ENCODE measurements at regions not wholly inside any gene's neighbourhood (a gene's known extent, or its start where the extent isn't known, plus 50 kb on each side); places are given as distances from the start of the nearest gene placed in this dataset.

DNA sequence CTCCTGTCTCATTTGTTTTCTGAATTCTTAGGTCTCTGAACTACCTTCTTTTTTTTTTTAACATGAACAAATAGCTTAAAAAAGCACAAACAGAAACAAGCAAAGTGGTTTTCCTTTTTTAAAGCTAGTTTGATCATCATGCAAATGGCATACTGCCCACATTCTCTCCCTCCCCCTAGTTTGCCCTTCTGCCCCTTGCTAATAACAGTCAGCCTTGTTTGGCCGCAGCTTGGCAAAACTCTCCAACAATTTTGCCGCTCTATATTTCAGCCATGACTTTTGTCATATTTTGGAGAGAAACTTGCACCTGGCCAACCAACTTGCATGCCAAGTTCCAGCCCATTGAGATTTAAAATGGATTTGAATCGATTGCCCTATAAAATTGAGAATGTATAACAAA, 666.0 kb upstream of the NR2F2 start:
- intact Hi-C loops (cut with micrococcal nuclease) = no loop called here
- no peaks in the 10 kb centered on the region for H3K36me3 Mint-ChIP-seq (ENCODE audit: insufficient read depth, unreplicated experiment)

DNA sequence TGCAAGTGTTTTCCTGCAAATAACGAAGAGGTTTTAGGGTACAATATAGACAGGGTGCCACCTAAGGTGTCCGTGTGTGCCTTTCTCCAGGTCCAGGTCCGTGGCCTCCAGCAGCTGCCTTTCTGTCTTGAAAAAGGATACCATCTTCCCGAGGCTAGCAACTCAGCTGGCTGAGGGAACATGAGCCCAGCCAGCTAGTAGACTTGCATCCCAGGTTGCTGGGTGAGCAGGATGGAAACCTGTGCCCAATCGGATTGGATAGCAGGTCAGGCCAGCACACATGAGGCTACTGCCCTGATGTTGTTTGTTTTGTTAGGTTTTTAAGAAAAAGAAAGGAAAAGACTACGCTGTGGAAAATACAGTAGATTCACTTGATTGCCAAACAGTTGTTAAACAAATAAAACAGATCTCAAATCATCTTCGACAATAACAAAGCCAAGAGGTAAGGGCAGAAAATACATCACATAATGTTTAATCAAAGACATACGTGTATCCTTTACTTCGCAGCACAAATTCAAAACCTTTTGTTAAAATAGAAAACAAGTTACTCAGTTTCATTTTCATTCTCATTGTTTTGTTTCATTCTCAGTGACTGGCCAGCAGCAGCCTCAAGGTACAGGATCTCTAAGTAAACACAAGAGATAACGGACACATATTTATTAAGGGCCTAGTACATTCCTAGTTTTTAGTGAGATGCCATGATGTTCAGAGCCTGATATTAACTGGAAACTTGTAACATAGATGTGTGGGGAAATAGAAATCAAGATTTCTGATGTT, 661.2 kb upstream of the NR2F2 start:
- Mint-ChIP-seq H3K36me3 (ENCODE audit: insufficient read depth, unreplicated experiment) (no peaks in the 10 kb centered on the region), H3K4me1 (ENCODE audit: insufficient read depth, unreplicated experiment) (no peaks in the 10 kb centered on the region), H3K27me3 (ENCODE audit: insufficient read depth, unreplicated experiment) (no peaks in the 10 kb centered on the region), H3K9me3 (ENCODE audit: unreplicated experiment) (no peaks in the 10 kb centered on the region), H3K27ac (ENCODE audit: low read depth, unreplicated experiment) (no peak overlapping the region), H3K4me3 (ENCODE audit: unreplicated experiment) (no peak overlapping the region)
- CTCF ChIA-PET = interaction anchor here (0.7 kb wide), 1 partner anchor 1441 kb away, joined by 3 read pairs; no protein-coding TSS in a partner anchor
- POLR2A ChIA-PET = no interaction called here
- TF ChIP-seq, protein P1, sequence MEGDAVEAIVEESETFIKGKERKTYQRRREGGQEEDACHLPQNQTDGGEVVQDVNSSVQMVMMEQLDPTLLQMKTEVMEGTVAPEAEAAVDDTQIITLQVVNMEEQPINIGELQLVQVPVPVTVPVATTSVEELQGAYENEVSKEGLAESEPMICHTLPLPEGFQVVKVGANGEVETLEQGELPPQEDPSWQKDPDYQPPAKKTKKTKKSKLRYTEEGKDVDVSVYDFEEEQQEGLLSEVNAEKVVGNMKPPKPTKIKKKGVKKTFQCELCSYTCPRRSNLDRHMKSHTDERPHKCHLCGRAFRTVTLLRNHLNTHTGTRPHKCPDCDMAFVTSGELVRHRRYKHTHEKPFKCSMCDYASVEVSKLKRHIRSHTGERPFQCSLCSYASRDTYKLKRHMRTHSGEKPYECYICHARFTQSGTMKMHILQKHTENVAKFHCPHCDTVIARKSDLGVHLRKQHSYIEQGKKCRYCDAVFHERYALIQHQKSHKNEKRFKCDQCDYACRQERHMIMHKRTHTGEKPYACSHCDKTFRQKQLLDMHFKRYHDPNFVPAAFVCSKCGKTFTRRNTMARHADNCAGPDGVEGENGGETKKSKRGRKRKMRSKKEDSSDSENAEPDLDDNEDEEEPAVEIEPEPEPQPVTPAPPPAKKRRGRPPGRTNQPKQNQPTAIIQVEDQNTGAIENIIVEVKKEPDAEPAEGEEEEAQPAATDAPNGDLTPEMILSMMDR (IDR thresholded peaks at IDR 0.05; ENCODE audit: unreplicated experiment) = no peak
- intact Hi-C loops (cut with micrococcal nuclease) = no loop called here
- BruUV-seq (replicated peaks) = no TSS peak
- no peak for DNase-seq (ENCODE audit: unreplicated experiment)

More for the DNA sequence above, 666.0 kb upstream of the NR2F2 start:
- no peaks in the 10 kb centered on the region for H3K4me1 Mint-ChIP-seq (ENCODE audit: insufficient read depth, unreplicated experiment)
- POLR2A ChIA-PET = interaction anchor here (0.6 kb wide), 1 partner anchor 61 kb away, joined by 3 read pairs; no protein-coding TSS in a partner anchor
- no peaks in the 10 kb centered on the region for H3K27me3 Mint-ChIP-seq (ENCODE audit: insufficient read depth, unreplicated experiment)
- no peak overlapping the region for H3K27ac Mint-ChIP-seq (ENCODE audit: low read depth, unreplicated experiment)
- CTCF ChIA-PET = interaction anchor here (0.6 to 0.9 kb wide), 3 partner anchors 10 to 25 kb away, joined by 3 read pairs; no protein-coding TSS in a partner anchor
- no peak overlapping the region for H3K4me3 Mint-ChIP-seq (ENCODE audit: unreplicated experiment)
- H3K9me3 Mint-ChIP-seq (ENCODE audit: unreplicated experiment) = no peaks in the 10 kb centered on the region
- DNase-seq (ENCODE audit: unreplicated experiment) = no peak
- BruUV-seq (replicated peaks) = no TSS peak
- TF ChIP-seq, protein P1 (IDR thresholded peaks at IDR 0.05; ENCODE audit: unreplicated experiment) = no peak

DNA sequence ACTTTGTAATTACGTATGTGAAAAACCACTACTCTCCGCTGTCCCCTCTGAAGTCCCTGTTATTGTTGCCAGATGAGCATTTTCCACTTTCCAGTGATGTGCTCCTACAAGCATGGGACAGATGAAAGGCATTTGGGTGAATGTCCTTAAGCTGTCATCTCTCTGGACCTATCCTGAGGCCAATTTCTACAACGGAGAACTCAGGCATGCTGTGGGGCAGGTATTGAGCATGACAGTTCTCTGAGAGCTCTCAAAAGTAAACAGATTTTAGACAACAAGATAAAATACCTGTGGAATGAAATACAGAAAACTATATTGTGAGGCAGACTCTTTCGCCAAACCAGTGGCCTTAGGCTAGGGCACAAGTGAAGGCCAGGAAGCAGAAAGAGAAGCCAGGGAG, 656.5 kb upstream of the NR2F2 start:
- BruUV-seq (replicated peaks) = no TSS peak
- TF ChIP-seq, protein P1 (IDR thresholded peaks at IDR 0.05; ENCODE audit: unreplicated experiment) = no peak
- intact Hi-C loops (cut with micrococcal nuclease) = no loop called here
- POLR2A ChIA-PET = no interaction called here
- Mint-ChIP-seq H3K9me3 (ENCODE audit: unreplicated experiment) (no peaks in the 10 kb centered on the region), H3K4me1 (ENCODE audit: insufficient read depth, unreplicated experiment) (no peaks in the 10 kb centered on the region), H3K4me3 (ENCODE audit: unreplicated experiment) (no peak overlapping the region), H3K27ac (ENCODE audit: low read depth, unreplicated experiment) (no peak overlapping the region), H3K27me3 (ENCODE audit: insufficient read depth, unreplicated experiment) (no peaks in the 10 kb centered on the region), H3K36me3 (ENCODE audit: insufficient read depth, unreplicated experiment) (no peaks in the 10 kb centered on the region)
- CTCF ChIA-PET = interaction anchor here (0.6 to 1.0 kb wide), 3 partner anchors 10 to 276 kb away, joined by 3 read pairs; no protein-coding TSS in a partner anchor
- no peak for DNase-seq (ENCODE audit: unreplicated experiment)

DNA sequence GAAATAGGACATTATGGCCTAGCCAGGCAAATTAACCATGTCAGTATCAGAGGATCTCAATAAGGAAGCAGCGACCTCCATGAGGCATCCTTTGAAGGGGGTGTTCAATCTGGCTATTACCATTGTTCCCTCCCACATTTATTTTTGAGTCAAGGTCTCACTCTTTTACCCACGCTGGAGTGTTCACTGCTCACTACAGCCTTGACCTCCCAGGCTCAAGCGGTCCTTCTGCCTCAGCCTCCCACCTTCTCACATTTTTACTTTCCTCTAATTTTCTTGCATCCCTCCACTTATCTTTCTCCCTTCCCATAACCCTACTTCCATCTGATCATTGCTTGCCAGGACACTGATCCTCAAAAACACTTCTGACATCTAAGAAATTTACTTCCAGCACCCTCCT, 654.0 kb upstream of the NR2F2 start:
- H3K4me3 Mint-ChIP-seq (ENCODE audit: unreplicated experiment) = no peak overlapping the region
- H3K4me1 Mint-ChIP-seq (ENCODE audit: insufficient read depth, unreplicated experiment) = no peaks in the 10 kb centered on the region
- ChIA-PET CTCF (interaction anchor here (0.6 kb wide), 1 partner anchor 12 kb away, joined by 3 read pairs; no protein-coding TSS in a partner anchor), POLR2A (no interaction called here)
- TF ChIP-seq, protein P1 (IDR thresholded peaks at IDR 0.05; ENCODE audit: unreplicated experiment) = no peak
- intact Hi-C loops (cut with micrococcal nuclease) = no loop called here
- no peak for DNase-seq (ENCODE audit: unreplicated experiment)
- H3K36me3 Mint-ChIP-seq (ENCODE audit: insufficient read depth, unreplicated experiment) = no peaks in the 10 kb centered on the region
- BruUV-seq (replicated peaks) = no TSS peak
- H3K27me3 Mint-ChIP-seq (ENCODE audit: insufficient read depth, unreplicated experiment) = no peaks in the 10 kb centered on the region
- H3K9me3 Mint-ChIP-seq (ENCODE audit: unreplicated experiment) = no peaks in the 10 kb centered on the region
- H3K27ac Mint-ChIP-seq (ENCODE audit: low read depth, unreplicated experiment) = no peak overlapping the region

Measured in MCF 10A (cell line).